ENCODE measurements at regions not wholly inside any gene's neighbourhood (a gene's known extent, or its start where the extent isn't known, plus 50 kb on each side); places are given as distances from the start of the nearest gene placed in this dataset.

- TF ChIP-seq CTCF (IDR thresholded peaks at IDR 0.05; ENCODE audit: low read depth, low read length), result no peak
- TF ChIP-seq POLR2A (IDR thresholded peaks at IDR 0.05; ENCODE audit: extremely low read depth, insufficient read length), result no peak
- no peak for TF ChIP-seq MYC (IDR thresholded peaks at IDR 0.05; ENCODE audit: low read depth, low read length)
Measured at GRCh38 chr3:174659511-174659910, 199.6 kb upstream of the NAALADL2 start.

Data from NB4 (cell line).